ENCODE measurements at regions not wholly inside any gene's neighbourhood (a gene's known extent, or its start where the extent isn't known, plus 50 kb on each side); places are given as distances from the start of the nearest gene placed in this dataset.
A peak's percentile ranks its signal among the peaks of the same experiment; 100 is the strongest.
"Not testable (repeated sequence)": the region's sequence is repeated elsewhere in the genome, so short reads cannot be mapped to it uniquely, and the experiment has no call there.

DNA sequence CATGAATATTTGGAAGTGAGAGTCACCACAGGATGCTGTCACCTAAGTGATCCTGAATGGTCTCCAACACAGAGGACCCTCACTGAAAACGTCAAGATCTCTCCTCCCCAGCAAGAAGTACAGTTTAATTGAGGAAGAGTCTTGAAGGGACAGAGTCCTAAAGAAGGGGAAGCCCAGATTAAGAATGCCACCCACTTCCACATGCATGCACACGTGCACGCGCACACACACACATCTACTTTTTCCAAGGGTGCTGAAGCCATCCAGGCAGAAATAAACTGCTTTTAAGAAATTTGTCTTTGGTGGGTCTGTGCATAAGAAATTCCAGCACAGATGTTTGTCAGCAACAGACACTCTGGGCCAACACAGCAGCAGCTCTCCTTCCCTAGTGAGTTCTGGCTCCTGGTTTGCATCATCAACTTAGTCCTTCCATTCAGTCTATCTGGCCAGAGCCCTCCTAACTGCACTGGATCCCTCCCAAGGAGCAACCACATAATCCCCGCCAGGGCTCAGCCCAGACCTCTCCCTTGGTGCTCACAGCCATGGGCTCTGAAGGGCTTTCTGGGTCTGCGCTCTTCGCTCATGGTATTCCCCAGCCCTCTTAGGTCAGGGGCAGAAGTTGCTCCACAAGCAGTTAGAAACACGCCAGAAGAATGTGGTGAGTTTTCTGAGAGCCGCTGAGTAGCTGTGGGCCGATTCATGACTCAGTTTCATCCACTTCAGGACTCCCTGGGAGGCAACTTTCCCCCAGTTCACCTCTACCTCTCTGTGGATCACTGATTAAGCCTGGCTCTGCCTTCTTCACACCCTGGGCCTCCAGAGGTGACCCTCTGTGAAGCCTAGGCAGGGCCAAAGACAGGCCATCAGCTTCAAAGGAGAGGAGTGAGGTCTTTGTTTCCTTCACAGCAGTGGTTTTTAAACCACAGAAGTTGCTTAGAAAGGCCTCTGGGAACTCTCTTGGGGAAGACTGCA is 132.6 kb upstream of the LIPC start:
- no peak for DNase-seq

DNA sequence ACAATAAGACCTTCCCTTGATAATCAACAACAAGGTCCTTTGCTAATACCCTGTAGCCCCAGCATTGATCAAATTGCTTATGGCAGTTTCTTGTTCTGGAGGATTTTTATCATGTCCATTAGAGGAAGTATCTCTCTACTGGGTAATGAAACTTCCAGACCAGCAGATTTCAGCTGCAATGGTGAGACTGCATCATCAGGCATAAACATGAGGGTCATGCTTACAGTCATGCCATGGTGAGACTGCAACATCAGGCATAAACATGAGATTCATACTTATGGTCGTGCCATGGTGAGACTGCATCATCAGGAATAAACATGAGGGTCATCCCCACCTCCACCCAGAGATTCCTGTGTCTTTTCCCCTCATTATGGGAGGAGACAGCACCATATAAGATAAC is 129.0 kb upstream of the LIPC start:
- DNase-seq, result no peak

DNA sequence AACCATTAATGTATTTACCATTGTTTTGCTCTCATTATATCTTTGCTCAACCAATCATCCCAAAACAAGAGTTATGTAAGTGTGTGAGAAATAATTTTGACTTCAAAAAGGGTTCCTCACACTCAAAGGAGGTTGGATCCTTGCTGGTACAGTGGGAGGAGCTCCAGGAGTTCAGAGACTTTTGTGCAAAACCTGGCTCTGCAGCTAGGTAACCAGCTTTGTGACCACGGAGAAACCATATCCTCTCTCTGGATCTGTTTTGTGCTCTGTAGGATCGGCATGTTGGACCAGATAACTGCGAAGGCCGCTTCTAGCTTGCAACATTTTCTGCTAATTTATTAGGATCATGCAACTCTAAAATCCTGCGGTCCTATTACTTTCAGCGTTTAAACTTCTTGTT is 128.6 kb upstream of the LIPC start:
- no peak for DNase-seq

DNA sequence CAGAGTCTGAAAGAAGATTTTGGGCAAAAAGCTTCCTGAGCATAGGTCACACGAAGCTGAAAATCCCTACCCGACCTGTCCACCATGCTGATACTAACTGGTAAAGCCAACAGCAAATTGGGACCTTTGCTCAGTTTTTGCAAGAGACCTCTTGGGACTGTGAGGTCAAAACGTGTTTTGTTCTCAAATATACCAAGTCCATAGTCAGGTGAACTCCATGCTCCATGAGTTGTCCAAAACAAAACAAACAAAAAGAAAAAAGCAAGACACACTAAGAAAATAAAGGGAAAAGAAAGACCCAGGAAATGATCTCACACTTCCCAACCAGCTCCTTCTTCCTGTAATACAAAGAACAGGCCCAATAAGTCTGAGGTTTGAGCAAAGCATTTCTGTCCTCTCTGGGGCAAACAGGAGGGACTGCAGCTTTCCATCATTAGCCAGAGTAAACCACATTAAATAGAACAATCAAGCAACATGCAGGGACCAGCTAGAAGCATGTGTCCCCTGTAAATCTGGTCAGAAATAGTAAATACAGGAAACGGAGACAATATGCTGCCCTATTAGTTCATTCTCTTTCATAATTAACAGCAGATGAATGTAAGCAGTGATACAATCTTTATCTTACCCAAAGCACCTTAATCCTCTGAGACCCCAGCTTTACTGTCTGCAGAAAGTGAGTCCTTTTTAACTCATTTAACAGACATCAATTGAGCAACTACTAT is 125.0 kb upstream of the LIPC start:
- no peak for DNase-seq

DNA sequence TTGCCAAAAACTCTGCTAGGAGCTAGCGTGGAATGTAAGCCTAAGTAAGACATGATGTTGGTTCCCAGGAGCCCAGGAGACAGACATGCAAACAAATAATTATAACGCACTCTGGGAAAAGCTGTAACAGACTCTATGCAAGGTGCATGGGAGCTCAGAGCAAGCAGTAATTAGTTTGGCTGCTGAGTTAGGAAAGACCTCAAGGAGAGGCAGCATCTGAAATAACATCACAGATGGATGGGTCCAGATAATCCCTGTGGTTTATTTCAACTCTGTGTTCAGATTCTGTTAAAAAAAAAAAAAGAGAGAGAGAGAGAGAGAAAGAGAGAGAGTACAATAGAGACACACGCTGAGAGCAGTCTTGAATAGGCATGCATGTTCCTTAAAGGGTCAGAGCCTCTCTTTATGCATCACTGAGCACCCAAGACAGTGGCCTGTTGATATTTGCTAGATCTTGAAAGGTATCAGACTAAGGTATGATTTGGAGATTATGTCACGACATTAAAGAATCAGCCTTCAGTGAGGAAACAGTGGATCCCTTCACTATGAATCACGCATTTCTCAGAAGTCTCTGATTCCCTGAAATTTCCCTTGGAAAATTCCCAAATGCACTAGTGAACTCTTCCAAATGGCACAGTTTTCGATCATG is 124.4 kb upstream of the LIPC start:
- DNase-seq, result no peak

DNA sequence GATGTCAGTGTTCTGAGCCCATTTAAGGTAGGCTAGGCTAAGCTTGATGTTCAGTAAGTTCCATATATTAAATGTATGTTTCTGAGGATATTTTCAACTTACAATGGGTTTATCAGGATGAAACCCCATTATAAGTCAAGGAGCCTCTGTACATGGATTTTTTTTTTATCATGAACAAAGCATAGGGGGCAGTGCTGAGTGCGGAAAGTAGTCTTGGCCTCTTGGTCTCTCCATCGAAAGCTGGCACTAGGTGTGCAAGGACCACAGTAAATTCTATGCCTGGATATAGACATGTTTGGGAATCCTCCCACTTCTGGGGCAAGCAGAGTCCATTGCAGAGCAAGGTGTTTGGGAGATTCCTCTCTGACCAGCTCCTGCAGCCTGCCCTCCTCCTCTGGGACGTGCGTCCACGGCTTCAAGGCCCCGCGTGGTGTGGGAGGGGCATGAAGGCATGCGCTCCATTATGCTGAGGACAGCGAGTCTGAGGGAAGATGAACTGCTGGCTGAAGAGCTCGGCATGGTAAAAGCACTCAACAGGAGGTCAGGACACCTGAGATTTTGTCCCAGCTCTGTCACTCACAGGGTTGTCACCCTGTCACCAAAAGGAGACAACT is 122.9 kb upstream of the LIPC start:
- no peak for DNase-seq

DNA sequence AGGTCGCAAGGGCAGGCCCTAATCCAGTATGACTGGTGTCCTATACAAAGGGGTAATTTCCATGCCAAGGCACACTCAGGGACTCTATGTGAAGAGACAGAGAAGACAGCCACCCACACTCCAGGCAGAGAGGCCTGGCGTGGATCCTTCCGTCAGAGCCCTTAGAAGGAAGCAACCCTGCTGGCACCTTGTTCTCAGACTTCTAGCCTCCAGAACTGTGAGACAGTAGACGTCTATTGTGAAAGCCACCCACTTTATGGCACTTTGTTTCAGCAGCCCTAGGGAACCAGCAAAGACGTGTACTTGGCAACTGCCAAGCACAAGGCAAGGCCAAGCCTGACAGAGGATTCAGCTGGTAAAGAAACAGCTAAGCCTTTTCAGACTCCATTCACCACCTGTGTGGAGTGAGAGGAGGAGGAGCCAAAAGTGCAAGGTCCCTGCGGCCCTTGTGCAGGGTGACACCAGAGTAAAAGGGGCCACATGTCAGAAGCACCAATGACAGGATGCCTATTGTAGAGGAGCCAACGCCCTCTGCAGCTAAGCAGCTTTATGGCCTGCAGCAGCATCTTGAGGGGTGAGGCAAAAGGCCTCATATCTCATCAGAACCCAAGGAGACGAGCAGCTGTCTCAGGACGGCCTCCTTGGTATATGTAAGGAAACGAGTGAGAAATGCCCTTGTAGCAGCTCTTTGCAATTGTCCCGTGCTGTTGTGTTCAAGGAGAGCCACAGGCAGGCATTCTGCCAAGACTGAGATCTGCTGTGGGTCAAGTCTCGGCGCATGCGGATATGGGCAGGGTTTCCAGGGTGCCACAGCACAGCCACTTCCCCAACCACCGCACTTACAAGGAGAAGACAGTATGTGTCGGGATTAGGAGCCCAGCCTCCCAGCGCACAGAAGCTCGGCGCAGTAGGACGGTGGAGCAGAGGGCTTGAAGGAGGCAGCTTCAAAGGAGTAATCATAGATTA is 121.5 kb upstream of the LIPC start:
- DNase-seq, result no peak

DNA sequence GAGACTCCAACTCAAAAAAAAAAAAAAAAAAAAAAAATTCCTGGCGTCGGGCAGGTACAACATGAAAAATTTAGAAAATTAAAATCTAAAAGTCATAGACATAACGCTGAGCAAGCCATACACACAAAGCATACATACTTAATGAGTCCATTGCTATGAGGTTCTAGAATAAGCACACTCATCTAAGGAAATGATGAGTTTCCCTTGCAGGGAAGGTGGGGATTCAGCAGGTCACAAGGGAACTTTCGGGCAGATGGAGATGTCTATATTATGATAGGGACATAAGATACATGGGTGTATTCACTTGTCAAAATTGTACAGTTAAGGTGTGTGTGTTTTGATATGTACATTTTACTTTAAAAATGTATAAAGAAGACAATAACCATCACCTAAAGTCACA is 120.2 kb upstream of the LIPC start:
- no peak for DNase-seq

DNA sequence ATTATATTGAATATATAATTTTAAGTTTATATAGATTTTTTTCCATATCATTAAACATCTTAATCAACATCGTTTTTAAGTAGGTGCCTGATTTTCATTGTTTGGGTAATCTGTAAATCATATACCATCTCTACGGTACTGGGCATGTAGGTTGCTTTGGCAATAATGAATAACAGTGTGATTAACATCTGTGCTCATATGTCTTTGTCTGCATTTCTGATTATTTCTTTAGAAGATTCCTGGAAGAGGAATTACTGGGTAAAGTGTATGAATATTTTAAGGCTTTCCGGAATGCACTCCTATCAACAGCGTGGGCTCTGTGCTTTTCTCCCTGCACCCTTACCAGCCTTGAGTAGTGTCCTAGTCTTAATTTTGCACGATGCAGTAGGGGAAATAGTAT is 119.8 kb upstream of the LIPC start:
- no peak for DNase-seq

- DNase-seq, result no peak
These were observed 118.5 kb upstream of the LIPC start for GRCh38 chr15:58313304-58313703.

GRCh38 chr15:58313810-58314592 is 117.8 kb upstream of the LIPC start:
- DNase-seq, result no peak

DNA sequence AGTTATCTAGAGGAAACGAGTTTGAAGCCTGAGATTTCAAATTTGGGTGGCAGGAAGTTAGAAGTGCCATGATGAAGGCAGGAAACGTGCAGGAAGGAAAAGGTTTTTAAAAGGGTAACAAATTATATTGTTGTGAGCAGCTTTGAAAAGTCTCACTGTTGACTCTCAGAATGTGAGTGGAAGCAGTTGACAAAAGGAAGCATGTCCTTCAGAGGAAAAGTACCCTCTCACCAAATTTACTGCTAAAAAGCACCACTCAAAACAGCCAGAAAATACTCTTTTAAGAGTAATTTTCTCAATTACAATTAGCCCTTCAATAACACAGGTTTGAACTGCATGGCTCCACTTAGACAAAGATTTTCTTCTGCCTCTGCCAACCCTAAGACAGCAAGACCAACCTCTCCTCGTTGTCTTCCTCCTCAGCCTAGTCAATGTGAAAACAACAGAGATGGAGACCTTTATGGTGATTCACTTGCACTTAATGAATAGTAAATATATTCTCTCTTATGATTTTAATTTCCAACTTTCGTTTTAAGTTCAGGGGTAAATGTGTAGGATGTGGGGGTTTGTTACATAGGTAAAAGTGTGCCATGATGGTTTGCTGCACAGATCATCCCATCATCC is 117.1 kb upstream of the LIPC start:
- peak; percentile 10 for DNase-seq

- DNase-seq, result no peak
These were observed 113.3 kb upstream of the LIPC start for GRCh38 chr15:58318517-58318916.

- no peak for DNase-seq
These were observed 110.8 kb upstream of the LIPC start for GRCh38 chr15:58321034-58321433.

- no peak for DNase-seq
These were observed 109.5 kb upstream of the LIPC start for GRCh38 chr15:58322253-58322652.

DNA sequence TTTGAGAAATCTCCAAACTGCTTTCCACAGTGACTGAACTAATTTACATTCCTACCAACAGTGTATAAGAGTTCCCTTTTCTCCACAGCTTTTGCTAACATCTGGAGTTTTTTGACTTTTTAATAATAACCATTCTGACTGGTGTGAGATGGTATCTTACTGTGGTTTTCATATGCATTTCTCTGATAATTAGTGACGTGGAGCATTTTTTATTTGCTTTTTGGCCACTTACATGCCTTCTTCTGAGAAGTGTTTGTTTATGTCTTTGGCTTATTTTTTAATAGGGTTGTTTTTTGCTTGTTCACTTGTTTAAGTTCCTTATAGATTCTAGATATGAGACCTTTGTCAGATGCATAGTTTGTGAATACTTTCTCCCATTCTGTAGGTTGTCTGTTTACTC is 108.5 kb upstream of the LIPC start:
- not testable (repeated sequence) for DNase-seq

- DNase-seq, result no peak
These were observed 107.3 kb upstream of the LIPC start for GRCh38 chr15:58324533-58324932.

DNA sequence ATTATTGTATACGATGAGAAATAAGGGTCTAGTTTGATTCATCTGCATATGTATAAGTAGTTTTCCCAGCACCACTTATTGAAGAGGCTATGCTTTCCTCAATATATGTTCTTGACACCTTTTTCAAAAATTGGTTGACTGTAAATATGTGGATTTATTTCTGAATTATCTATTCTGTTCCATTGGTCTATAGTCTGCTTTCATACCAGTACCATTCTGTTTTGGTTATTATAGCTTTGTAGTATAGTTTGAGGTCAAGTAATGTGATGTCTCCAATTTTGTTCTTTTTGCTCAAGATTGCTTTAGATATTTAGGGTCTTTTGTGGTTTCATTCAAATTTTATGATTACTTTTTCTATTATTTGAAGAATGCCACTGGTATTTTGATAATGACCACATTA is 103.8 kb upstream of the LIPC start:
- DNase-seq, result no peak

DNA sequence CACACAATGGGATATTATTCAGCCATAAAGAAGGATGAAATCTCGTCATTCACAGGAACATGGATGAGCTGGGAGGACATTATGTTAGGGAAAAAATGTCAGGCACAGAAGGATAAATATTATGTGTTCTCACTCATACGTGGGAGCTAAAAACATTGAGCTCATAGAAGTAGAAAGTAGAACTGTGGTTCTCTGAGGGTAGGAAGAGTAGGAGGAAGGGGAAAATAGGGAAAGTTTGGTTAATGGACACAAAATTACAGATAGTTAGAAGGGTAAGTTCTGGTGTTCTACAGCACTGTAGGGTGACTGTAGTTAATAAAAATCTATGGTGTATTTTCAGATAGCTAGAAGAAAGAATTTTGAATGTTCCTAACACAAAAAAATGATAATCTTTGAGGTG is 102.6 kb upstream of the LIPC start:
- DNase-seq, result no peak

DNA sequence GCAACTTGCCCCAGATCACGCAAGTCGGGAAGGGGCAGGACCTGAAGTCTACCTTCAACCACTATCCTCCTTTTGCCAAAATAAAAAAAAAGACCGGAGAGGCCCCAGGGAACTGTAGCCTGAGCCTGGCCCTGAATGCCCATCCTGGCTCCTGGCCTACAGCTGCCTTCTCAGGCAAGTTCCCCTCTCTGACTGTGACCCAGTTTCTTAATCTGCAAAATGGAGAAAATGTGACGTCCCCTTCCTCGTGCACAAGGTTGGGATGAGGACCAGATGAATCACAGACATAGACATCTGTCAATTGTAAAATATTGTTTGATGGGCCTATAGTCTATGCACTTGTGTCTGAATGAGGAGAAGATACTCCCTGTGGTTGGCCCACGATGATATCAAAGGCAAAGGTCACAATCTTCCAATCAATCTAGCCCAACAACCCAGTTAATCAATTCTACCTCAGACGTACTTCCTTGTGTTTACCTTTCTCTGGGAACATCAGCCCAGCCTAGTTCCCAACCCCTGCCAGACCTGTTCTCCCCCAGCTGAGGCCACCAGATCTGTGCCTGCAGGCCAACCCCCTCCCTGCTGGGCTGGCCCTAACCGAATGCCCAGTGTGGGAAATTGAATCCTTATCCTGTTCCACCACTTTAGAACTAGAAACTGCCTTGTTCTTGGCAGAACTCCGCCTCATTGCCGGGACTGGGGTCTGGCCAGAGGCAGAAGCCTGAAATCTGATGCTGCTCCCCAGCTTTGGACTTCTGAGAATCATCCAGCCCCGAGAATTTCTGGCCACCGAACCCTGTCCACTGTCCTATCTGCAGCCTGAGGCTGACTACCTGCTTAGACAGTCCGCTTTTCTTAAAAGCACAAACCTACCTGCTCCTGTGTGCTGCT is 101.8 kb upstream of the LIPC start:
- DNase-seq, result no peak

Data from activated CD4-positive, alpha-beta T cell treated with anti-CD3 and anti-CD28 coated beads, Interleukin-2, amount 50 U/mL, for 16 hours (primary cell).